Amygdala (tissue), 56 donors: ENCODE measurements at regions not wholly inside any gene's neighbourhood (a gene's known extent, or its start where the extent isn't known, plus 50 kb on each side); places are given as distances from the start of the nearest gene placed in this dataset.
"Not testable (repeated sequence)": the region's sequence is repeated elsewhere in the genome, so short reads cannot be mapped to it uniquely, and the experiment has no call there.

ENCODE experiments used
- DNase-seq, 56 donors: peaks; one replicate each; lab custom pipeline; 2025; lab: John Stamatoyannopoulos, UW

DNA sequence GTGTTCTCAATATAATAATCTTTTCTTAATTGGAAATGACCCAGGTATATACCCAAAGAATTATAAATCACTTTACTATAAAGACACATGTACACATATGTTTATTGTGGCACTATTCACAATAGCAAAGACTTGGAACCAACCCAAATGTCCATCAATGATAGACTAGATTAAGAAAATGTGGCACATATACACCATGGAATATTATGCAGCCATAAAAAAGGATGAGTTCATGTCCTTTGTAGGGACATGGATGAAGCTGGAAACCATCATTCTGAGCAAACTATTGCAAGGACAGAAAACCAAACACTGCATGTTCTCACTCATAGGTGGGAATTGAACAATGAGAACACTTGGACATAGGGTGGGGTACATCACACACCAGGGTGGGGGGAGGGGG, 56.8 kb downstream of the SCGB2B2 start:
- DNase-seq, result not testable (repeated sequence)

DNA sequence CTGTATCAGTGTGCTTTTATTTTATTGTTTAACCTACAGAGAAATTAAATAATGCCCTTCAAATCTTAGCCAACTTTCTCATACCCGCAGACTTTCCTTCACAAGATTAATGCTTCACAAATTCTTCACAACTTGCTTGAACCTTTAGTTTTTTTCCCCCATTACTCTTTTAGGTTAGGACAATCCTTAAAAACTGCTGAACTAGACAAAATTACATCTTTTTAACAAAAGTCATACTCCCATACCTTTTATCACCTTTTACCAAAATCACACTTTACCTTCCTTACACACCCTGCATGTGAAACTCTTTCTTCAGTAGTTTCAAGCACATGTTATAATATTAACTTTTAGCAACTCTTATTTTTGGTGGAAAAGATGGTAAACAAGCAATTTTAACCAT, 58.5 kb downstream of the SCGB2B2 start:
- DNase-seq, result no peak

DNA sequence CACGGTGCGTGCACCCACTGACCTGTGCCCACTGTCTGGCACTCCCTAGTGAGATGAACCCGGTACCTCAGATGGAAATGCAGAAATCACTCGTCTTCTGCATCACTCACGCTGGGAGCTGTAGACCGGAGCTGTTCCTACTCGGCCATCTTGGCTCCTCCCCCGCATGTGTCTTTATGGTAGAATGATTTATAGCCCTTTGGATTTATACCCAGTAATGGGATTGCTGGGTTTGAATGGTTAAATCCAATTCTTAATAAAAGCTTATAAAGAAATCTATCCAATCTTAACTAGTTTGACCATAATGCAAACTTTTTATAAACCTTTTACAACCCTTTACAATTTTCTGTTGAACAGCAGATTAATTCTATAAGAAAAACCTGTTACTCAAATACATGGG, 59.0 kb downstream of the SCGB2B2 start:
- not testable (repeated sequence) for DNase-seq

DNA sequence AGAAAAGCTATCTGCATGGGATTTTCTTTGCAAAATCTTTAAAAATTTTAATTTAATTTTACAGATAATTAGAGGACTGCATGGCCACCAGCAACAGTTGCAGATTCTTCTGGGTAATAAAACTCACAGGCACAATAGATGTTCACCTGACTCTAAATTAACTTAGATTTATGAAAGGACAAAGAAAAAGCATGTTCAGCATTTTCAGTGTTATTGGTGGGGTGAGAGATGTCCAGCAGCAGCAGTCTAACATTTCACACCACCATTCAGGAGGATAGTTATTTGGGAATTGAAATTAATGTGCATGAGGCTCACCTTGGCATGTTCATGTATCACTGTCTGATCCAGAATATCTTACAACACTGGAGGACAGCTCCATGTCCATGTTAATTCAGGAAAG, 74.0 kb downstream of the SCGB2B2 start:
- no peak for DNase-seq

DNA sequence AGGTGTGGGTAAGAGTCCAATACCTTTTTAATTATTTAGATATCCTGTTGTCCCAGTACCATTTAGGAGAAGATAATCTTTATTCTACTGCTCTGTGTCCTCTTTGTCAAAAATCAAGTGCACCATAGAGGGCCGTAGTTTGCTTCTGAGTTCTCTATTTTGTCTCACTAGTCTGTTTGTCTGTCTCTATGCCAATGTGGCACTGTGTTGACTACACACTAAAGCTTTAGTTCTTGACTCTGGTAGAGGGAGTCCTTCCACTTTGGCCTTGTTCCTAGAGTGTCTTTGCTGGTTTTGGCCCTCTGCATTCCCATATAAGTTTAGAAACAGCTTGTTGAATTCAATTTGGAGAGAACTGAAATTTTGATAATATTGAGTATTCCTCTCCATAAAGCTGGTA, 75.9 kb downstream of the SCGB2B2 start:
- DNase-seq, result no peak

DNA sequence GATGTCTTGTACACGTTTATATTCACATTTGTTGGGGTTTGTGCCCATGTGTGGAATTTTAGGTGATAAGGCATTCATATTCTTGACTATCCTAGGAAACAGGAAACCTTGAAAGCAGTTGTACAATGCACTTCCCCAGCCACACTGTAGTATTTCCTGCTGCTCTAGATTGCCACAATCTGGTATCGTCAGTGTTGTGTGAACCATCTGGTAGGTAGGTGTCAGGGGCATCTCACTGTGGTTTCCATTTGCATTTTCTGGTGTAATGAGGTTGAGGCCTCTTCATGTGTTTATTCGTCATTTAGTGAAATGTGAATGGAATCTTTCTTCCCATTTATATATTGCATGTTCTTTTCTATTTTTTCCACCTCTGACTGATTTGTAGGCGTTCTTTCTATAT, 76.6 kb downstream of the SCGB2B2 start:
- DNase-seq, result peak in 1 of 56 donors; percentile 17

DNA sequence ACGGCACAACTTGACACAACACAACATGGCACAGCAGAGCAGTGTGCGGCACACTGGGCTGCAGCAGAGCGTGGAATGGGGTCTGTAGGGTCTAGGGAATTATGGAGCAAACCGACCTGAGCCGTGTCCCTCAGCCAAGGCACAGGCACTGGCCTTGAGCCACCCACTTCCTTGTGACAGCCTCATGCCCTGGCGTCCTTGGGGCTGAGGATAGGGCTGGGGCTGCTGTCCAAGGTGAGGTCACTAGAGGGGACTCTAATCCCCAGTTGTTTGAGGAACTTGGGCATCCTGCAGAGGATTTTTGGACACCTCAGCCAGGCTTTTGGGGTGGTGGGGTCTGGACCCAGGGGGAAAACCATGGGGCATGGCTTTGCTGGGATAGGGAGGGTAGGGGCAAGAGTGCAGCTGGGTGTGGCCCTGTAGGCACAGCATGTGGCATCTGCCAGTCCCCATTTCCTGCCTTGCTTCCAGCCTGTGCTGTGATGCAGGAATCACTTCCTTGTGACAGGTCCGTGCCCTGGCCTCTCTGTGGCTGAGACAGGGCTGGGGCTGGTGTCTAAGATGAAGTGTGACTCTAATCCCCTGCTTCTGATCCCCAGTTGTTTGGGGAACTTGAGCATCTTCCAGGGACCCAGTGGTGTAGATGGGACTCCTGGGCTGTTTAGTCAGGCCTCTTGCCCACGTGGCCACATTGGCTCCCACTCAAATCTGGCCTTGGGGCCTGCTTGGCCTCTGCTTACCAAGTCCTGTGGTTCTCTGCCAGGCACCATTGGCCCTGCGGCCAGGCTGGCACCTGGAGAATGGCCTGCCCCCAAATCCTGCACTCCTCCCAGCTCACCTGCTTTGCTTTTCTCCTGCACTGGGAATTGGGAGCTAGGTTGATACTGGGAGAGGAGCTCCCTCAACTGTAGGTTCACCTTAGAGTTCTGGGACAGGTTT, 78.5 kb downstream of the SCGB2B2 start:
- no peak for DNase-seq

DNA sequence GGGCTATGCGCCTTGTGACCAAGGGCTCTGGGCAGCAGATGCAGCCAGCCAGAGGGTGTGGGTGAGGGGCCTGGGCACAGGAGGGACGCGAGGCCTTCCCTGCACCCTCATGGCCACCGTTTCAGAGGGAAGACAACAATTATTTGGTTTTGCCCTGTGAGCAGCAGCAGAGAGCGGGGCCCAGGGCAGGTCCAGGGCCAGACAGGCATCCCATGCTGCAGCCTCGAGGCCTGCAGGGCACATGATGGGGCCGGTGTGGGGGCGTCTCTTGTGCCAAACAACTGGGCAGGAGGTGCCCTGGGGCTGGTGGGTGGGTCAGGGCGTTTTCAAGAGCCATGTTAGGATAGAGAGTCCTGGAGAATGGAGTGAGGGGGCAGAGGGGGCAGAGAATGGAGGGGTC, 79.4 kb downstream of the SCGB2B2 start:
- DNase-seq, result no peak

DNA sequence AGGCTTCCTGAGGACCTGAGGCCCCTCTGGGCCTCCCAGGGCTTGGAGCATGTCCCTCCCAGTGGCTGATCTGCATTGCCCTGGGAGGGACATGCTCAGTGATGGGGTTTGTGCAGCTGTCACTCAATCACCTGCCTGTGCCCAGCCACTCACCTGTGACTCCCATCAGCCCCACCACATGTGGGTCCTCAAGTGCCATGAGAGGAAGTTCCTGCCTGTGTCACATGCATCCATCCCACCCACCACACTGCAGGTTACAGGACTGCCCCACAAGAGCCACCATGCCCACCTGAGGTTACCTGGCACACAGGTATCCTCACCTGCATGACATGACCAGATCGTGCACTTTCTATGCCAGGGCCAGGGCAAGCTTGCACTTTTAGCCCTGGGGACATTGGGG, 80.0 kb downstream of the SCGB2B2 start:
- no peak for DNase-seq

DNA sequence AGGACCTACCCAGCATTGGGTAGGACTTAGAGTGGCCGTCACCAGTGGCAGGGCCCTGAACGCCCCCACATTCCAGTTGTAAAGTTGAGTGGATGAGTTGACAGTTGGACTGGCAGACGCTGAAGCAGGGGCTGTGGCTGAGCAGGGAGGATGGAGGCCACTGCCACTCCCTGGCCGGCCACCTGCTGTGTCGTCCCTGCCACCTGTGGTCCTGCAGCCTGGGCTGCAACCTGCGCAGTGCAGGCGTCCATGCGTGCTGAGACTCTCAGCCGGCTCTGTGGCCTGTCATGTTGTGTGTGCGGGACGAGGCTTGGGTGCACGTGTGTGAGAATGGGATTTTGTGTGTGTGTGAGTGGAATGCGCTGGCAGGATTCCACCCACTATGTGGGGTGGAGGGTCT, 80.8 kb downstream of the SCGB2B2 start:
- no peak for DNase-seq

DNA sequence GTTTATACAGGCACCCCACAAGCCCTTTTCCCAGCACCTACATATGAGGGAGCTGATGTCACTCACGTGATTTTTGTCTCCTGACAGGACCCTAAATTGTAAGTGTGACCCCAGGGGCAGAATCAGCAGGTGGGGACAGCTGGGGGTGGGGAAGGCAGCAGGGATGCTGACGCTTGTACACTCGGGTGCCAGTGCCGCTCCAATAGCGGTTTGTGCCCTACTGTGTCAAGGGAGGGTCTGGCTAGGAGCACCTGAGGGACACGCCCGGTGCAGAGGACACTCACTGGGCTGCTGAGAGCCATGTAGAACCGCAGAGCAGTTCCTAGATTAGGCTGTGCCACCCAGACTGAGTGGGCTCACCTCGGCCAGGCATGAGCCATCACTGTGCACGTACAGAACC, 81.3 kb downstream of the SCGB2B2 start:
- DNase-seq, result no peak

DNA sequence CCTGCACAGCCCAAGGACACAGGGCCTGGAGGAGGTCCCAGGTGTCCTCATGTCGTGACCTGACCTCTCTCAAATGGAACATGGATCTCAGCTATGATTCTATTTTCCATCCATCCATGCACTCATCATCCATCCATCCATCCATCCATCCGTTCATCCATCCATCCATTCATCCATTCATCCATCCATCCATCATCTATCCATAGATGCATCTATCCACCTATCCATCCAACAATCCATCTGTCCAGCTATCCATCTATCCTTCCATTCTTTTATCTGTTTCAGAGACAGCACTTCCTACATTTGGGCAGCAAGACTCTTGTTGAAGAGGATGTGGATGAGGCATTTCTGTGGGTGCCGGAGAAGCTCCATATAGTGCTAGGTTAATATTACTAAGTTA, 86.7 kb downstream of the SCGB2B2 start:
- DNase-seq, result no peak

DNA sequence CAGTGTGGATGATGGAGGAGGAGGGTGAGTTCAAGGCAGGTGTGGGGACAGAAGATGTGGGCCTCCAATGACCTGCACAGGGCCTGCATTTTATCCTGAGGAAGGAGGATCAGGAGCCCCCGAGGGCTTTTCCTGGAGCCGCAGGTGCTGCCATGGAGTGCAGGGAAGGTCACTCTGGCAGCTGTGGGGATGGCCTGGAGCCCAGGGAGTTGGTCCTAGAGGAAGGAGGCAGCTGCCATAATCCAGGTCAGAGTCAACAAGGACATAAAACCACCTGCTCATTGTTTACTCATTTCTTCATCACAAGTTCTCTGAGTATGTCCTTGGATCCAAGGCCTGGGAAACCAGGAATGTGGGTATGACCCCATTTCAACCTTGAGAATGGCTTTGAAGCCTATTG, 87.2 kb downstream of the SCGB2B2 start:
- DNase-seq, result no peak

DNA sequence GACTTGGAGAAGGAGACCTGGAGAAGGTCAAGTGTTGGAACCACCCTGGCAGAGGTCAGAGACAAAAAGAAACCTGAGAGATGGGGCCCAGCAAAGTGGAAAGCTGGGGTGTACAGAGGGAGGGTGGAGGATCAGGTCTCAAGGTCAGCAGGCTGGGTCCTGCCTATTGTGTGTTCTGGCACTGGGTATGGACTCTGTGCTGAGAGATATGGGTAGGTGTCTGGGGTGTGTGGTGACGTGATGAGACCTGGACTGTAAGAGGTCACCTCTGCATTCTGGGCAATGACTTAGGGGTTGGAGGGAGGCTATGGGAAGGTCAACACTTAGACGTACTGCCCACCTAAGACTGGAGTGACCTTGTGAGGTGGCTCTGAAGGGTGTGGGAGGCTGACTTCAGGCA, 88.1 kb downstream of the SCGB2B2 start:
- no peak for DNase-seq

DNA sequence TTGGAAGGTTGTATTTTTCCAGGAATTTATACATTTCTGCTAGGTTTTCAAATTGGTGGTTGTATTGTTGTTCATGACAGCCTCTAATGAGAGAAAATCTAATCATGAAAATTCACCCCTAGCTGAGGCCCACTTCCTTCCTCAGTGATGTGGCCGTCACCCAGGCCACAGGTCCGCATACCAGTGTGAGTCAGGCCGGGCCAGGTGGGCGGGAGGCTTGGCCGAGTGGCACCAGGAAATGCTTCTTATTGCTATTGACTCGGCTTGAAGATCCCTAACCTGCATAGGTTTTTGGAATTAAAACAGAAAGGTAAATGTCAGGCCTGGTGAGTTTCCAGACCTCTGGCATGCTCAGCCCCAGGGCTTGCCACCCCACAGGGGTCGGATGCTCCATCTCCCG, 88.7 kb downstream of the SCGB2B2 start:
- DNase-seq, result no peak

DNA sequence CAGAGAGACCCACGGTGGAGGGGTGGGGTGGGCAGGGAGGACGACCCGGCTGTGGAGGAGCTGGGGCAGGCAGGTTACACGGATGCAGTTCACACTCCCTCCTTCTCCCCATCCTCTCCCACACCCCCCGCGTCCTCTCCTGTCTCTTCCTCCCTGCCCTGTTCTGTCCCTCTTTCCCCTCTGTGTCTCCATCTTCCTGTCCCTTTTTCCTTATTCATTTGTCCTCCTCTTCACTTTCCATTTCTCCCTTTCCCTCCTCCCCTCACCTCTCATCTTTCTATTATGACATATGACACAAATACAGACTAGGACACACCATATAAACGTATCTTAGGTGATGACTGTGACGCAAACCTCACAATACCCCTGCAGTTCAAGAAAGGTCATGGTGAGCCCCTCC, 96.6 kb downstream of the SCGB2B2 start:
- DNase-seq, result no peak

DNA sequence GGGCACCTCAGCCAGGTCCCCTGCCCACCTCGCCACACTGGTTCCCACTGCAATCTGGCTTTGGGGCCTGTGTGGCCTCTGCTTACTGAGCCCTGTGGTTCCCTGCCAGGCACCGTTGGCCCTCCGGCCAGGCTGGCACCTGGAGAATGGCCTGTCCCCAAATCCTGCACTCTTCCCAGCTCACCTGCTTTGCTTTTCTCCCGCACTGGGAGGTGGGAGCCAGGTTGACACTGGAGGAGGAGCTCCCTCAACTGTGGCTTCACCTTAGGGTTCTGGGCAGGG, 97.0 kb downstream of the SCGB2B2 start:
- no peak for DNase-seq

DNA sequence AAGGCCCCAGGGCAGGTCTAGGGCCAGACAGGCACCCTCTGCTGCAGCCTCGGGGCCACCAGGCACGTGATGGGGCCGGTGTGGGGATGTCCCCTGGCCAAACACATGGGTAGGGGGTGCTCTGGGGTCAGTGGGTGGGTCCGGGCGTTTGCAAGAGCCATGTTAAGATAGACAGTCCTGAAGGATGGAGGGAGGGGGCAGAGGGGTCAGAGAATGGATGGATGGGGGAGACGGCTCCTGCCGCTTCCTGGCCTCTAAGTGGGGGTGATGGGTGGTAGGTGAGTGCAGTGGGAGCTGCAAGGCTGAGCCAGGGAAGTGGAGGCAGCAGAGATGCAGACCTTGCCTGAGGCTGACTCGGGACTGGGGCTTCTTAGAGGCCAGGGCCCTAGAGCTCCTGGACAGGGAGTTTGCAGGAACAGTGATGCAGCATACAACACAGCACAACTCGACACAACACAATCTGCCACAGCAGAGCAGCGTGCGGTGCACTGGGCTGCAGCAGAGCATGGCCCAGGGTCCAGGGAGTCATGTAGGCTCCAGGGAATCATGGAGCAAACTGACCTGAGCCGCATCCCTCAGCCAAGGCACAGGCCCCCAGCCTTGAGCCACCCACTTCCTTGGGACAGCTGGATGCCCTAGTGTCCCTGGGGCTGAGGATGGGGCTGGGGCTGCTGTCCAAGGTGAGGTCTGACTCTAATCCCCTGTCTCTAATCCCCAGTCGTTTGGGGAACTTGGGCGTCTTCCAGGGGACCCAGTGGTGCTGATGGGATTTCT, 97.5 kb downstream of the SCGB2B2 start:
- DNase-seq, result no peak

DNA sequence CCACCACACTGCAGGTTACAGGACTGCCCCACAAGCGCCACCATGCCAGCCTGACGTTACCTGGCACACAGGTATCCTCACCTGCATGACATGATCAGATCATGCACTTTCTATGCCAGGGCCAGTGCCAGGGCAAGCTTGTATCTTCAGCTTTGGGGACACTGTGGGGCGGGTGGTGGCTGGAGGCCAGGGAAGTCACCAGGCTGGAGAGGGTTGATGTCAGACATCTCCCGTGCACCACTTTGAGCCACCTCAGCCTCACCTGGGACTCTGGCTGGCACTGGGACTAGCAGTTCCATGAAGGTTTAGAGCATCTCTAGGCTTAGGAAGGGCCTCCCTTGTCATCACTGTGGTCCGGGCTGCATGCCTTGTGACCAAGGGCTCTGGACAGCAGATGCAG, 97.2 kb downstream of the WTIP start:
- no peak for DNase-seq

DNA sequence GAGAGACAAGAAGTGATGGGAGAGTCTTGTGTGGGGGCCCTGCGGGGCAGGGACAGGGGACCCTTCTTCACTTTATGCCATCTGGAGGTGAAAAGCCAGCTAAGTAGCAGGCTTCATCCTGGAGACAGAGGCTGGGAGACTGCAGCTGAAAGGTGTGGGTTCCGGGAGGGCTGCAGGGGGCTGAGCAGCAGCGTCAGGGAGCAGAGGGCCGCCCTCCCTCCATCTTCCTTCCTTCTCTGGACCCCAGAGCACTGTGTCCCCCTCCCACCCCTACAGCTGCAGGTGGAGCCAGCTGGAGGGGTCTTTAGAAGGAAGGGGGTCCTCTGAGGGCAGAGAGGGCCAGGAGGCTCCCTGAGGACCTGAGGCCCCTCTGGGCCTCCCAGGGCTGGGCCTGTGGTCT, 96.6 kb downstream of the WTIP start:
- DNase-seq, result no peak

DNA sequence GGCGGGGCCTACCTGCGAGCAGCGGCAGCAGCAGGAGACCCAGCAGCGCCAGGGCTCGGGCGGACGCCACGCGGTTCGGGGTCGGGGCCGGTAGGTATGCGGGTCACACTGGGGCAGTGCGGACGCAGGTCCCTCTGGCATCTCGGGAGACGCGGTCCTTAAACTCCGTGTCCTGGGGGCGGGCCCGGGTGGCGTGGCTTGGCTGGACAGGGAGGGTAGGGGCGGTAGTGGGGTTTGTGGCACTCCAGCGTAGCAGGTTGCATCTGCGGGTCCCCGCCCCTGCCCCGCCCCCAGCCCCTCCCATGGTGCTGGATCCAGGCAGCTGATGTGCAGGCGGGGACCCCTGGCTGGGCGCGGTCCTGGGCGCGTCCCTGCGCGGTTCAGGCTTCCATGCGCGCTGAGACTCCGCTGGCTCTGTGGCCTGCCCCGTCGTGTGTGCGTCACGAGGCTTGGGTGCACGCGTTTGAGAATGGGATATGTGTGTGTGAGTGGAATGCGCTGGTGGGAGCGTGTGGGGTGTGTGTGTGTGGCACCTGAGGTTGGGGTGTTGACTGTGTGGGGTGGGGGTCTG, 96.1 kb downstream of the WTIP start:
- DNase-seq, result no peak

DNA sequence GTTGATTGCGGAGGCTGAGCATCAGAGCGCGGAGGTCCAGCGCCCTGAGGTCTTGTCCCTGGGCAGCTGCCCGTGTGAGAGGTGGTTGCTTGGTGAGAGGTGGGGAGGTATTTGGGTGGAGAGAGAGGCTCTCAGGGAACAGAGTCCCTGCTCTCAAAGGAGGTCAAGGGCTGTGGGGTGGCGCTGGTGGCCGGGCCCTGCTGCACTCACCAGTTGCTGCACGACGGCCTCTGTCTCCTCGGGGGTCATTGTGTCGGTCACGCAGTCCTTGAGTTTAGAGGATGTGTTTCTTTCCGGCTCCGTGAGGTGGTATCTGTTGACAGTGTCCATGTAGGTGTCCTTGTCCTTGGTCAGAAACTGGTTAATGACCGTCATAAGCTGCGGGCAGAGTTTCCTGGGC, 95.5 kb downstream of the WTIP start:
- DNase-seq, result no peak
